ENCODE measurements at regions not wholly inside any gene's neighbourhood (a gene's known extent, or its start where the extent isn't known, plus 50 kb on each side); places are given as distances from the start of the nearest gene placed in this dataset.

- H2AFZ ChIP-seq (ENCODE audit: low read depth, low read length) = no peak overlapping the region
- H3K4me1 ChIP-seq (ENCODE audit: insufficient read depth, low read length) = no peaks in the 10 kb centered on the region
- H3K36me3 ChIP-seq (ENCODE audit: insufficient read depth, low read length) = no peaks in the 10 kb centered on the region
- no peaks in the 10 kb centered on the region for H3K9me3 ChIP-seq (ENCODE audit: low read length)
- H3K27me3 ChIP-seq (ENCODE audit: insufficient read depth, low read length) = no peaks in the 10 kb centered on the region
- no peak overlapping the region for H3K4me3 ChIP-seq (ENCODE audit: low read length)
These were observed 595.0 kb upstream of the LRRC4C start for GRCh38 chr11:42054351-42054900.

- Histone ChIP-seq H3K4me1 (ENCODE audit: insufficient read depth, low read length) (no peaks in the 10 kb centered on the region), H3K36me3 (ENCODE audit: insufficient read depth, low read length) (no peaks in the 10 kb centered on the region), H3K27me3 (ENCODE audit: insufficient read depth, low read length) (no peaks in the 10 kb centered on the region), H2AFZ (ENCODE audit: low read depth, low read length) (no peak overlapping the region), H3K4me3 (ENCODE audit: low read length) (no peak overlapping the region), H3K9me3 (ENCODE audit: low read length) (no peaks in the 10 kb centered on the region)
These were observed 596.2 kb upstream of the LRRC4C start for GRCh38 chr11:42055606-42056005.

DNA sequence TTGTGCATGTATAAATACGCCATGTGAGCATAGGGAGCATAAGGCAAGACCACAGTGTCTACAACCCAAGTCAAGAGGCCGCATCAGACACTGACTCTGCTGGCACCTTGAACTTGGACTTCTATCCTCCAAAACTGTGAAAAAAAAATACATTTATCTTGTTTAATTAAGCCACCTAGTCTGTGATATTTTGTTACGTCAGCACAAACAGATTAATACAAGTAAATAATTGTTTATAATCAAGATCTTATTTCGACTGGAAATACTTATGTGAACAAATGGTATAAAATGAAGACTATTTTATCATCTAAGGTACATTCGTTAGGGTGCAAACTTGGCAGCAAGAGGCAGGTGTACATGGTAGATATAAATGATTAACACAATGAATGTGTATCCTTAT, 599.3 kb upstream of the LRRC4C start:
- Histone ChIP-seq H3K27me3 (ENCODE audit: insufficient read depth, low read length) (no peaks in the 10 kb centered on the region), H2AFZ (ENCODE audit: low read depth, low read length) (no peak overlapping the region), H3K4me1 (ENCODE audit: insufficient read depth, low read length) (no peaks in the 10 kb centered on the region), H3K4me3 (ENCODE audit: low read length) (no peak overlapping the region), H3K9me3 (ENCODE audit: low read length) (no peaks in the 10 kb centered on the region), H3K36me3 (ENCODE audit: insufficient read depth, low read length) (no peaks in the 10 kb centered on the region)

- Histone ChIP-seq H3K4me1 (ENCODE audit: insufficient read depth, low read length) (peaks cover 2% of the 10 kb centered on the region), H3K36me3 (ENCODE audit: insufficient read depth, low read length) (no peaks in the 10 kb centered on the region), H2AFZ (ENCODE audit: low read depth, low read length) (no peak overlapping the region), H3K9me3 (ENCODE audit: low read length) (no peaks in the 10 kb centered on the region), H3K27me3 (ENCODE audit: insufficient read depth, low read length) (no peaks in the 10 kb centered on the region), H3K4me3 (ENCODE audit: low read length) (no peak overlapping the region)
These were observed 605.7 kb upstream of the LRRC4C start for GRCh38 chr11:42065199-42065598.

DNA sequence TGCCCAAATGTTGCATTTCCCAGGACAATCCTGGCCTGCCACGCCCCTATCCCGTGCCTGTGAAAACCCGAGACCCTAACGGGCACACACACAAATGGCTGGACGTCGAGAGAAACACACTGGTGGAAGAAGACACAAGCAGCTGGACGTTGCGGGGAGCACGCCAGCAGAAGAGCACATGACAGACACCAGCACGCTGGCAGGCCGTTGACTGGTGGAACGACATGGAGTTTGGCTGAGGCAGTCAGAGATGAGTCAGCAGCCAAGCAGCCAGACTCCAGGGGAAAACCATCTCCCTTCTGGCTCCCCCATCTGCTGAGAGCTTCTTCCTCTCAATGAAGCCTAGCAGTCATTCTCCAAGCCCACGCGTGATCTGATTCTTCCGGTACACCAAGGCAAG, 606.7 kb upstream of the LRRC4C start:
- Histone ChIP-seq H3K4me1 (ENCODE audit: insufficient read depth, low read length) (peaks cover 2% of the 10 kb centered on the region), H3K27me3 (ENCODE audit: insufficient read depth, low read length) (no peaks in the 10 kb centered on the region), H2AFZ (ENCODE audit: low read depth, low read length) (no peak overlapping the region), H3K4me3 (ENCODE audit: low read length) (no peak overlapping the region), H3K36me3 (ENCODE audit: insufficient read depth, low read length) (no peaks in the 10 kb centered on the region), H3K9me3 (ENCODE audit: low read length) (no peaks in the 10 kb centered on the region)

DNA sequence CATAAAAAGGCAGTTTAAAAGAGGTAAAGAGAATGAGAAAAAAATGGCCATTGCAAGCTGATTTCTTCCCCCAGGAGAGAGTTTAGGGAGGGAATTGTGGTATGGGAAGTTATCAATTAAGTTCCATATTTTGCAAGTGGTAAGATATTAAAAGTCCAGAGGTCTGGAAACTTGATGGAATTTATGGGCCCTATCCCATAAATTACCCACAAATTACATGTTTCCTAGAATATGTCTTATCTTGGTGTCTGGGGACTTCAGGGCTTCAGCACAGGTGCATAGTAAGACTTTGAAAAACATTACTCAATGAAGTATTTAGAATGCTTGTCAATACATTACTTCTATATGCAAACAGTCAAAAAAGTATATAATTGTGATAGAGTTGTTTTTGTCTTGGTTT, 614.9 kb upstream of the LRRC4C start:
- Histone ChIP-seq H2AFZ (ENCODE audit: low read depth, low read length) (no peak overlapping the region), H3K27me3 (ENCODE audit: insufficient read depth, low read length) (no peaks in the 10 kb centered on the region), H3K4me3 (ENCODE audit: low read length) (no peak overlapping the region), H3K9me3 (ENCODE audit: low read length) (no peaks in the 10 kb centered on the region), H3K36me3 (ENCODE audit: insufficient read depth, low read length) (no peaks in the 10 kb centered on the region), H3K4me1 (ENCODE audit: insufficient read depth, low read length) (no peaks in the 10 kb centered on the region)

DNA sequence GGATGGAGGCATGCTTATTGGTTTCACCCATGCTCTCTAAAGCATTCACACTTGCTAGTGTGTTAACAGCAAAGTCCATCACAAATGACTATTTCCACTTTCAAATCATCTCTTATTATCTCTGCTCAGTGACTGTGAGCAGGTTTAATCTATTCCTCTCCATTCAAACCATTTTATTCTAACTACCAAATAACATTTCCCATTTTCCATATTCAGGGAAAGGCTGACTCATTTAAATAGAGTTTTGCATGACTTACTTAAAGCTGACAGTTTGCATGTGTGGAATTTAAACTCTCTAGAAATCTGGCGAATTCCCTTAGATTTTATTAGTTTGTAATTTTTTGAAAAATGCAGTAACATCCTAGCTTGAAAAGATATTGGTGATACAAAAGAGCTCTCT, 615.7 kb upstream of the LRRC4C start:
- Histone ChIP-seq H3K4me1 (ENCODE audit: insufficient read depth, low read length) (no peaks in the 10 kb centered on the region), H3K27me3 (ENCODE audit: insufficient read depth, low read length) (no peaks in the 10 kb centered on the region), H3K4me3 (ENCODE audit: low read length) (no peak overlapping the region), H3K36me3 (ENCODE audit: insufficient read depth, low read length) (no peaks in the 10 kb centered on the region), H3K9me3 (ENCODE audit: low read length) (no peaks in the 10 kb centered on the region), H2AFZ (ENCODE audit: low read depth, low read length) (no peak overlapping the region)

GRCh38 chr11:42077794-42078193, 618.3 kb upstream of the LRRC4C start:
- H3K36me3 ChIP-seq (ENCODE audit: insufficient read depth, low read length) = no peaks in the 10 kb centered on the region
- H3K4me1 ChIP-seq (ENCODE audit: insufficient read depth, low read length) = no peaks in the 10 kb centered on the region
- no peak overlapping the region for H2AFZ ChIP-seq (ENCODE audit: low read depth, low read length)
- no peaks in the 10 kb centered on the region for H3K27me3 ChIP-seq (ENCODE audit: insufficient read depth, low read length)
- H3K4me3 ChIP-seq (ENCODE audit: low read length) = no peak overlapping the region
- no peaks in the 10 kb centered on the region for H3K9me3 ChIP-seq (ENCODE audit: low read length)

DNA sequence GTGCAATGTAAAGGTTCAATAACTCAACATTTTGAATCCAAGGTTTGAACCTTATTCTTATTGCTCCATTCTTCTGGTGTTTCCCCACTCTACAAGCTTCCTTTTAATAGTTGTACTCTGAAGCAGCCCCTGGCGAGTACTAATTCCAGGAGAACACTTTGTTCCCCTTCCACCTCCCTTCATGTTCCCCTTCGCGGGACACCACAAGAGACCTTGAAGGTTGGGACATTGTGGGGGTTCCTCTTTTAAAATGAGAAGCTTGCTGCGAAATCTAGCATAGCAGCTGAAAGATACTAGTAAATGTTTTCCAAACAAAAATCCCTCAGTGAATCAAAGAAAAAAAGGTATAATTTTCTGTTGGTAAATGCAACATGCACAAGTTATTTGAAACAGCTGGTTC, 626.3 kb upstream of the LRRC4C start:
- Histone ChIP-seq H3K9me3 (ENCODE audit: low read length) (no peaks in the 10 kb centered on the region), H3K27me3 (ENCODE audit: insufficient read depth, low read length) (no peaks in the 10 kb centered on the region), H3K36me3 (ENCODE audit: insufficient read depth, low read length) (no peaks in the 10 kb centered on the region), H2AFZ (ENCODE audit: low read depth, low read length) (no peak overlapping the region), H3K4me1 (ENCODE audit: insufficient read depth, low read length) (no peaks in the 10 kb centered on the region), H3K4me3 (ENCODE audit: low read length) (no peak overlapping the region)

GRCh38 chr11:42093541-42093940, 634.1 kb upstream of the LRRC4C start:
- Histone ChIP-seq H3K4me3 (ENCODE audit: low read length) (no peak overlapping the region), H3K9me3 (ENCODE audit: low read length) (no peaks in the 10 kb centered on the region)

GRCh38 chr11:42098075-42098474, 638.6 kb upstream of the LRRC4C start:
- Histone ChIP-seq H3K4me3 (ENCODE audit: low read length) (no peak overlapping the region), H3K9me3 (ENCODE audit: low read length) (no peaks in the 10 kb centered on the region), H3K4me1 (ENCODE audit: insufficient read depth, low read length) (no peaks in the 10 kb centered on the region), H3K27me3 (ENCODE audit: insufficient read depth, low read length) (no peaks in the 10 kb centered on the region), H2AFZ (ENCODE audit: low read depth, low read length) (no peak overlapping the region), H3K36me3 (ENCODE audit: insufficient read depth, low read length) (no peaks in the 10 kb centered on the region)

More at GRCh38 chr11:42093541-42093940, 634.1 kb upstream of the LRRC4C start:
- H3K36me3 ChIP-seq (ENCODE audit: insufficient read depth, low read length) = no peaks in the 10 kb centered on the region
- no peaks in the 10 kb centered on the region for H3K27me3 ChIP-seq (ENCODE audit: insufficient read depth, low read length)
- H2AFZ ChIP-seq (ENCODE audit: low read depth, low read length) = no peak overlapping the region
- H3K4me1 ChIP-seq (ENCODE audit: insufficient read depth, low read length) = no peaks in the 10 kb centered on the region

GRCh38 chr11:42112866-42113265, 653.4 kb upstream of the LRRC4C start:
- no peak overlapping the region for H2AFZ ChIP-seq (ENCODE audit: low read depth, low read length)
- H3K27me3 ChIP-seq (ENCODE audit: insufficient read depth, low read length) = no peaks in the 10 kb centered on the region
- no peaks in the 10 kb centered on the region for H3K36me3 ChIP-seq (ENCODE audit: insufficient read depth, low read length)
- H3K9me3 ChIP-seq (ENCODE audit: low read length) = no peaks in the 10 kb centered on the region
- peaks cover 8% of the 10 kb centered on the region for H3K4me1 ChIP-seq (ENCODE audit: insufficient read depth, low read length)
- no peak overlapping the region for H3K4me3 ChIP-seq (ENCODE audit: low read length)

- H3K27me3 ChIP-seq (ENCODE audit: insufficient read depth, low read length) = no peaks in the 10 kb centered on the region
- H2AFZ ChIP-seq (ENCODE audit: low read depth, low read length) = no peak overlapping the region
- no peak overlapping the region for H3K4me3 ChIP-seq (ENCODE audit: low read length)
- no peaks in the 10 kb centered on the region for H3K36me3 ChIP-seq (ENCODE audit: insufficient read depth, low read length)
- peaks cover 8% of the 10 kb centered on the region for H3K4me1 ChIP-seq (ENCODE audit: insufficient read depth, low read length)
- no peaks in the 10 kb centered on the region for H3K9me3 ChIP-seq (ENCODE audit: low read length)
These were observed 655.5 kb upstream of the LRRC4C start for GRCh38 chr11:42114927-42115326.

DNA sequence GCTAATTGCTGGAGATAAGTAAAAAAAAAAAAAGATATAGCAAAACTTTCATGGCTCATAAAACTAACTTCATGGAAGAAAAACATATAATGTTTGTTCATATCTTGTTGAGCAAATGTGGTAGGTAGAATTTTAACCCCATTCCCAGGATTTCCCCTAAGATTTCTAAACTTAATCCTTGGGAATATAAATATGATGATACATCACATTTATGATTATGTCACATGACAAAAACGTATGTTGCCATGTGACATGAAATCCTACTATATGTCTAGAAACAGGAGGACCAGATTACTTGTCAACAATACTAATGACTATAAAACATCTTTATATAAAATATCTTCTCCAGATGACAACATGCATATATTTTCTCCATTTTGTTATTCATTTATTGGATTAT, 679.0 kb upstream of the LRRC4C start:
- no peak overlapping the region for H3K4me3 ChIP-seq (ENCODE audit: low read length)
- H3K4me1 ChIP-seq (ENCODE audit: insufficient read depth, low read length) = no peaks in the 10 kb centered on the region
- H3K36me3 ChIP-seq (ENCODE audit: insufficient read depth, low read length) = no peaks in the 10 kb centered on the region
- H2AFZ ChIP-seq (ENCODE audit: low read depth, low read length) = no peak overlapping the region
- no peaks in the 10 kb centered on the region for H3K27me3 ChIP-seq (ENCODE audit: insufficient read depth, low read length)
- no peaks in the 10 kb centered on the region for H3K9me3 ChIP-seq (ENCODE audit: low read length)
